Activated CD4-positive, alpha-beta T cell treated with anti-CD3 and anti-CD28 coated beads for 36 hours (primary cell): ENCODE measurements at regions not wholly inside any gene's neighbourhood (a gene's known extent, or its start where the extent isn't known, plus 50 kb on each side); places are given as distances from the start of the nearest gene placed in this dataset.

ENCODE experiments used
- ATAC-seq: fragments of 200-7000 bp; cut with Tn5 transposase; one replicate; pipeline ENCODE4 v1.10.0; 2021; ENCODE audit warnings: mild to moderate bottlenecking, moderate library complexity
- CTCF ChIA-PET: fragments of 350-600 bp; sonication (Branson Sonifier 250); formaldehyde crosslinking; loops from one replicate; lab custom pipeline; 2021; ENCODE audit warnings: antibody characterized with exemption; lab: Charles Lee
- POLR2A ChIA-PET: fragments of 350-600 bp; sonication (Branson Sonifier 250); formaldehyde crosslinking; loops from one replicate; lab custom pipeline; 2021; ENCODE audit warnings: antibody characterized with exemption, inconsistent platforms; lab: Charles Lee
- DNase-seq: peaks from one replicate; pipeline ENCODE4 v3.0.0-alpha.2; 2020
- H3K27ac Mint-ChIP-seq: one replicate; pipeline ENCODE4 v1.8.0; 2021; ENCODE audit warnings: mixed read lengths
- H3K27me3 Mint-ChIP-seq: one replicate; pipeline ENCODE4 v1.8.0; 2021; ENCODE audit warnings: mixed read lengths
- H3K36me3 Mint-ChIP-seq: one replicate; pipeline ENCODE4 v1.8.0; 2021; ENCODE audit warnings: low read depth, mixed read lengths
- H3K4me1 Mint-ChIP-seq: one replicate; pipeline ENCODE4 v1.8.0; 2021; ENCODE audit warnings: mixed read lengths
- H3K4me3 Mint-ChIP-seq: one replicate; pipeline ENCODE4 v1.8.0; 2021; ENCODE audit warnings: mild to moderate bottlenecking, moderate library complexity, mixed read lengths
- H3K9me3 Mint-ChIP-seq: one replicate; pipeline ENCODE4 v1.8.0; 2021; ENCODE audit warnings: low read depth, mixed read lengths
- intact Hi-C, 2 experiments: fragments of 100-400 bp; cut with DNase I in 1 of 2; cut with micrococcal nuclease in 1 of 2; formaldehyde crosslinking; loops; one replicate each; pipeline versions ENCODE4 v1.14.2 to v1.15.1; 2022 to 2024; cut with DNase I, micrococcal nuclease

- CTCF ChIA-PET = interaction anchor here (1.2 kb wide), 1 partner anchor 9 kb away, joined by 4 read pairs; no protein-coding TSS in a partner anchor
- no peak for ATAC-seq
Observed at GRCh38 chr4:67229148-67229547, 316.2 kb downstream of the CENPC start.

GRCh38 chr4:67220861-67221260 is 324.4 kb downstream of the CENPC start:
- H3K36me3 Mint-ChIP-seq = no peaks in the 10 kb centered on the region
- intact Hi-C loops = no loop called here
- H3K4me1 Mint-ChIP-seq = no peaks in the 10 kb centered on the region
- H3K27ac Mint-ChIP-seq = no peak overlapping the region
- no peaks in the 10 kb centered on the region for H3K9me3 Mint-ChIP-seq
- H3K4me3 Mint-ChIP-seq = no peak overlapping the region
- ATAC-seq (no peak), DNase-seq (no peak)
- H3K27me3 Mint-ChIP-seq = peaks cover 2% of the 10 kb centered on the region
- CTCF ChIA-PET = interaction anchor here (2.5 kb wide), 1 partner anchor 9 kb away, joined by 4 read pairs; no protein-coding TSS in a partner anchor
- POLR2A ChIA-PET = no interaction called here

More at GRCh38 chr4:67229148-67229547, 316.2 kb downstream of the CENPC start:
- H3K36me3 Mint-ChIP-seq = no peaks in the 10 kb centered on the region
- no peaks in the 10 kb centered on the region for H3K4me1 Mint-ChIP-seq
- no peak overlapping the region for H3K27ac Mint-ChIP-seq
- POLR2A ChIA-PET = no interaction called here
- no peak overlapping the region for H3K4me3 Mint-ChIP-seq
- DNase-seq = no peak
- H3K9me3 Mint-ChIP-seq = no peaks in the 10 kb centered on the region
- intact Hi-C loops = no loop called here
- no peaks in the 10 kb centered on the region for H3K27me3 Mint-ChIP-seq

- Mint-ChIP-seq H3K27ac (no peak overlapping the region), H3K4me1 (no peaks in the 10 kb centered on the region), H3K9me3 (no peaks in the 10 kb centered on the region), H3K36me3 (no peaks in the 10 kb centered on the region), H3K27me3 (peaks cover 2% of the 10 kb centered on the region), H3K4me3 (no peak overlapping the region)
- DNase-seq = no peak
- ChIA-PET POLR2A (no interaction called here), CTCF (no interaction called here)
- intact Hi-C loops = no loop called here
- no peak for ATAC-seq
Observed at GRCh38 chr4:67218883-67219282, 326.4 kb downstream of the CENPC start.

GRCh38 chr4:67207941-67208441 is 337.3 kb downstream of the CENPC start:
- DNase-seq (no peak), ATAC-seq (no peak)
- H3K27ac Mint-ChIP-seq = no peak overlapping the region
- CTCF ChIA-PET = no interaction called here
- no peaks in the 10 kb centered on the region for H3K36me3 Mint-ChIP-seq
- H3K9me3 Mint-ChIP-seq = no peaks in the 10 kb centered on the region
- POLR2A ChIA-PET = no interaction called here
- no peak overlapping the region for H3K4me3 Mint-ChIP-seq
- intact Hi-C loops = no loop called here
- no peaks in the 10 kb centered on the region for H3K4me1 Mint-ChIP-seq
- no peaks in the 10 kb centered on the region for H3K27me3 Mint-ChIP-seq

- DNase-seq (no peak), ATAC-seq (no peak)
- Mint-ChIP-seq H3K27me3 (peaks cover 2% of the 10 kb centered on the region), H3K4me1 (no peaks in the 10 kb centered on the region), H3K4me3 (no peak overlapping the region), H3K27ac (no peak overlapping the region), H3K9me3 (no peaks in the 10 kb centered on the region), H3K36me3 (no peaks in the 10 kb centered on the region)
- ChIA-PET CTCF (interaction anchor here (1.3 to 1.4 kb wide), 2 partner anchors 9 to 19 kb away, joined by 3 read pairs; no protein-coding TSS in a partner anchor), POLR2A (no interaction called here)
- intact Hi-C loops = no loop called here
Observed at GRCh38 chr4:67204441-67204840, 340.9 kb downstream of the CENPC start.

GRCh38 chr4:67201334-67201733 is 344.0 kb downstream of the CENPC start:
- no peak overlapping the region for H3K4me3 Mint-ChIP-seq
- POLR2A ChIA-PET = no interaction called here
- ATAC-seq = no peak
- DNase-seq = no peak
- no peaks in the 10 kb centered on the region for H3K4me1 Mint-ChIP-seq
- H3K27ac Mint-ChIP-seq = no peak overlapping the region
- H3K36me3 Mint-ChIP-seq = no peaks in the 10 kb centered on the region
- CTCF ChIA-PET = no interaction called here
- intact Hi-C loops = no loop called here
- peaks cover 2% of the 10 kb centered on the region for H3K27me3 Mint-ChIP-seq
- H3K9me3 Mint-ChIP-seq = no peaks in the 10 kb centered on the region

GRCh38 chr4:67198727-67199126 is 346.6 kb downstream of the CENPC start:
- no peak for ATAC-seq
- H3K27me3 Mint-ChIP-seq = peaks cover 2% of the 10 kb centered on the region
- H3K9me3 Mint-ChIP-seq = no peaks in the 10 kb centered on the region
- H3K36me3 Mint-ChIP-seq = no peaks in the 10 kb centered on the region
- no peak for DNase-seq
- intact Hi-C loops = no loop called here
- H3K4me1 Mint-ChIP-seq = no peaks in the 10 kb centered on the region
- POLR2A ChIA-PET = no interaction called here
- CTCF ChIA-PET = no interaction called here
- H3K4me3 Mint-ChIP-seq = no peak overlapping the region
- no peak overlapping the region for H3K27ac Mint-ChIP-seq

GRCh38 chr4:67167849-67168248 is 377.5 kb downstream of the CENPC start:
- no peaks in the 10 kb centered on the region for H3K27me3 Mint-ChIP-seq
- intact Hi-C loops = no loop called here
- H3K27ac Mint-ChIP-seq = no peak overlapping the region
- no peaks in the 10 kb centered on the region for H3K36me3 Mint-ChIP-seq
- ATAC-seq (no peak), DNase-seq (no peak)
- peaks cover 6% of the 10 kb centered on the region for H3K9me3 Mint-ChIP-seq
- POLR2A ChIA-PET = no interaction called here
- H3K4me1 Mint-ChIP-seq = no peaks in the 10 kb centered on the region
- CTCF ChIA-PET = no interaction called here
- H3K4me3 Mint-ChIP-seq = no peak overlapping the region

- intact Hi-C loops = no loop called here
- ATAC-seq (no peak), DNase-seq (no peak)
- H3K27me3 Mint-ChIP-seq = no peaks in the 10 kb centered on the region
- no peaks in the 10 kb centered on the region for H3K36me3 Mint-ChIP-seq
- H3K9me3 Mint-ChIP-seq = no peaks in the 10 kb centered on the region
- no peak overlapping the region for H3K4me3 Mint-ChIP-seq
- no peak overlapping the region for H3K27ac Mint-ChIP-seq
- CTCF ChIA-PET = no interaction called here
- POLR2A ChIA-PET = no interaction called here
- no peaks in the 10 kb centered on the region for H3K4me1 Mint-ChIP-seq
Observed at GRCh38 chr4:67162690-67163089, 382.6 kb downstream of the CENPC start.

GRCh38 chr4:67161311-67161710 is 384.0 kb downstream of the CENPC start:
- ATAC-seq = no peak
- ChIA-PET CTCF (no interaction called here), POLR2A (no interaction called here)
- H3K9me3 Mint-ChIP-seq = no peaks in the 10 kb centered on the region
- intact Hi-C loops = no loop called here
- no peaks in the 10 kb centered on the region for H3K27me3 Mint-ChIP-seq
- H3K4me3 Mint-ChIP-seq = no peak overlapping the region
- no peaks in the 10 kb centered on the region for H3K4me1 Mint-ChIP-seq
- H3K36me3 Mint-ChIP-seq = no peaks in the 10 kb centered on the region
- no peak overlapping the region for H3K27ac Mint-ChIP-seq
- DNase-seq = no peak

- intact Hi-C loops = no loop called here
- Mint-ChIP-seq H3K36me3 (no peaks in the 10 kb centered on the region), H3K4me1 (no peaks in the 10 kb centered on the region), H3K27ac (no peak overlapping the region), H3K27me3 (no peaks in the 10 kb centered on the region), H3K4me3 (no peak overlapping the region), H3K9me3 (no peaks in the 10 kb centered on the region)
- DNase-seq (no peak), ATAC-seq (no peak)
- ChIA-PET POLR2A (no interaction called here), CTCF (interaction anchor here (1.0 kb wide), 1 partner anchor 26 kb away, joined by 3 read pairs; no protein-coding TSS in a partner anchor)
Observed at GRCh38 chr4:67160394-67160793, 384.9 kb downstream of the CENPC start.

- CTCF ChIA-PET = no interaction called here
- DNase-seq (no peak), ATAC-seq (no peak)
- POLR2A ChIA-PET = no interaction called here
- Mint-ChIP-seq H3K27me3 (no peaks in the 10 kb centered on the region), H3K9me3 (no peaks in the 10 kb centered on the region), H3K27ac (no peak overlapping the region), H3K4me3 (no peak overlapping the region), H3K36me3 (no peaks in the 10 kb centered on the region), H3K4me1 (no peaks in the 10 kb centered on the region)
- intact Hi-C loops = no loop called here
Observed at GRCh38 chr4:67158666-67159065, 386.6 kb downstream of the CENPC start.
